Stimulated activated CD4-positive, alpha-beta T cell treated with anti-CD3 and anti-CD28 coated beads, Interleukin-1b, Interleukin-23, amount 100 ng/mL, for 4 hours (primary cell): ENCODE measurements at regions not wholly inside any gene's neighbourhood (a gene's known extent, or its start where the extent isn't known, plus 50 kb on each side); places are given as distances from the start of the nearest gene placed in this dataset.
"Not testable (repeated sequence)": the region's sequence is repeated elsewhere in the genome, so short reads cannot be mapped to it uniquely, and the experiment has no call there.

ENCODE experiments used
- DNase-seq, 2 donors: peaks; one replicate each; pipeline ENCODE4 v3.0.0-alpha.2; 2020; ENCODE audit warnings: low read depth in 2 of 2

- no peak for DNase-seq
Observed at GRCh38 chr10:21364196-21365114, 161.0 kb downstream of the SKIDA1 start.

- DNase-seq = no peak
Observed at GRCh38 chr10:21363731-21364104, 161.8 kb downstream of the SKIDA1 start.

- no peak for DNase-seq
Observed at GRCh38 chr10:21363092-21363730, 162.3 kb downstream of the SKIDA1 start.

GRCh38 chr10:21359202-21359601 lies 166.3 kb downstream of the SKIDA1 start:
- DNase-seq = no peak

GRCh38 chr10:21355591-21356011 lies 169.9 kb downstream of the SKIDA1 start:
- no peak for DNase-seq

- no peak for DNase-seq
Observed at GRCh38 chr10:21352886-21353285, 172.6 kb downstream of the SKIDA1 start.

- DNase-seq = not testable (repeated sequence)
Observed at GRCh38 chr10:21351594-21351993, 173.9 kb downstream of the SKIDA1 start.

- no peak for DNase-seq
Observed at GRCh38 chr10:21349912-21350286, 175.6 kb downstream of the SKIDA1 start.

GRCh38 chr10:21347785-21348170 lies 177.7 kb downstream of the SKIDA1 start:
- no peak for DNase-seq

- DNase-seq = no peak
Observed at GRCh38 chr10:21347043-21347784, 178.3 kb downstream of the SKIDA1 start.

GRCh38 chr10:21343087-21343486 lies 182.4 kb downstream of the SKIDA1 start:
- DNase-seq = no peak

- DNase-seq = not testable (repeated sequence)
Observed at GRCh38 chr10:21342499-21342898, 183.0 kb downstream of the SKIDA1 start.

GRCh38 chr10:21340331-21340730 lies 185.2 kb downstream of the SKIDA1 start:
- no peak for DNase-seq

- DNase-seq = no peak
Observed at GRCh38 chr10:21337171-21337792, 188.2 kb downstream of the SKIDA1 start.

- DNase-seq = no peak
Observed at GRCh38 chr10:21336476-21337170, 188.9 kb downstream of the SKIDA1 start.

- no peak for DNase-seq
Observed at GRCh38 chr10:21334891-21335696, 190.4 kb downstream of the SKIDA1 start.

- no peak for DNase-seq
Observed at GRCh38 chr10:21330628-21331020, 194.9 kb downstream of the SKIDA1 start.

GRCh38 chr10:21329995-21330627 lies 195.4 kb downstream of the SKIDA1 start:
- DNase-seq = no peak

- no peak for DNase-seq
Observed at GRCh38 chr10:21327289-21327993, 198.0 kb downstream of the SKIDA1 start.
